Neural cell (in vitro differentiated cells): ENCODE measurements at regions not wholly inside any gene's neighbourhood (a gene's known extent, or its start where the extent isn't known, plus 50 kb on each side); places are given as distances from the start of the nearest gene placed in this dataset.

Source experiments
- H2AFZ ChIP-seq: fragments of 200-600, 300-800 bp; sonication (generic), shearing (Covaris generic); 2 replicates; pipeline ENCODE4 v1.6.0; 2014; ENCODE audit warnings: low read depth, mild to moderate bottlenecking, antibody characterized with exemption, low read length, moderate library complexity
- H3F3A ChIP-seq: fragments of 200-600 bp; shearing (Covaris generic); 2 replicates; pipeline ENCODE4 v1.6.1; 2016; ENCODE audit warnings: mild to moderate bottlenecking, moderate library complexity, mixed read lengths, antibody characterized with exemption, low read length; ENCODE audit not compliant: insufficient read depth, poor library complexity, severe bottlenecking
- H3K27ac ChIP-seq: fragments of 200-600, 300-800 bp; sonication (generic), shearing (Covaris generic); 2 replicates; pipeline ENCODE4 v1.5.1; 2014; ENCODE audit warnings: mild to moderate bottlenecking, low read length, moderate library complexity
- H3K27me3 ChIP-seq: fragments of 300-800, 200-600 bp; sonication (generic), shearing (Covaris generic); 2 replicates; pipeline ENCODE4 v1.6.0; 2014; ENCODE audit warnings: mild to moderate bottlenecking, low read depth, low read length, moderate library complexity; ENCODE audit not compliant: insufficient read depth
- H3K36me3 ChIP-seq: fragments of 300-800, 200-600 bp; sonication (generic), shearing (Covaris generic); 2 replicates; pipeline ENCODE4 v1.5.1; 2014; ENCODE audit warnings: mild to moderate bottlenecking, antibody characterized with exemption, low read length, moderate library complexity; ENCODE audit not compliant: insufficient read depth
- H3K4me2 ChIP-seq: fragments of 300-800, 200-600 bp; sonication (generic), shearing (Covaris generic); 2 replicates; pipeline ENCODE4 v1.6.0; 2014; ENCODE audit warnings: mild to moderate bottlenecking, low read length
- H3K4me3 ChIP-seq: fragments of 300-800, 200-600 bp; sonication (generic), shearing (Covaris generic); 2 replicates; pipeline ENCODE4 v1.5.1; 2014; ENCODE audit warnings: mild to moderate bottlenecking, low read length, moderate library complexity
- H3K79me2 ChIP-seq: fragments of 200-600 bp; shearing (Covaris generic); replicated peaks from 2 replicates; pipeline ENCODE4 v1.6.0; 2014; ENCODE audit warnings: mild to moderate bottlenecking, low read length, moderate library complexity; ENCODE audit not compliant: insufficient read depth
- H3K9ac ChIP-seq: fragments of 300-800, 200-600 bp; sonication (generic), shearing (Covaris generic); 2 replicates; pipeline ENCODE4 v1.6.1; 2016; ENCODE audit warnings: mild to moderate bottlenecking, low read length, mixed read lengths
- H3K9me2 ChIP-seq: fragments of 200-600 bp; shearing (Covaris generic); 2 replicates; pipeline ENCODE4 v1.6.1; 2016; ENCODE audit warnings: mild to moderate bottlenecking, low read length, mixed read lengths; ENCODE audit not compliant: insufficient read depth
- H3K9me3 ChIP-seq: fragments of 200-600, 300-800 bp; sonication (generic), shearing (Covaris generic); 2 replicates; pipeline ENCODE4 v1.6.1; 2016; ENCODE audit warnings: mild to moderate bottlenecking, mixed run types, low read length, moderate library complexity, mixed read lengths
- H4K20me1 ChIP-seq: fragments of 200-600 bp; shearing (Covaris generic); 2 replicates; pipeline ENCODE4 v1.6.1; 2016; ENCODE audit warnings: mild to moderate bottlenecking, mixed run types; ENCODE audit not compliant: insufficient read depth
- CTCF ChIP-seq: fragments of 450-650 bp; IDR thresholded peaks from 2 replicates; pipeline ENCODE4 v1.5.1; 2014; ENCODE audit warnings: antibody characterized with exemption, mild to moderate bottlenecking, moderate library complexity; ENCODE audit not compliant: poor library complexity, severe bottlenecking
- EP300 ChIP-seq: fragments of 450-650 bp; conservative IDR thresholded peaks from 2 replicates; pipeline ENCODE4 v1.6.1; 2014; ENCODE audit warnings: antibody characterized with exemption, mild to moderate bottlenecking, moderate library complexity; ENCODE audit not compliant: poor library complexity, severe bottlenecking
- EZH2 ChIP-seq: fragments of 200-600, 300-800 bp; shearing (Covaris generic), sonication (generic); IDR thresholded peaks from 2 replicates; pipeline ENCODE4 v1.6.1; 2014; ENCODE audit warnings: antibody characterized with exemption, low read length, borderline replicate concordance, mild to moderate bottlenecking; ENCODE audit not compliant: insufficient read depth, poor library complexity, severe bottlenecking
- MXI1 ChIP-seq: fragments of 450-650 bp; conservative IDR thresholded peaks from 2 replicates; pipeline ENCODE4 v1.6.1; 2014; ENCODE audit warnings: antibody characterized with exemption, mild to moderate bottlenecking; ENCODE audit not compliant: poor library complexity, severe bottlenecking
- POLR2AphosphoS5 ChIP-seq: IDR thresholded peaks from 2 replicates; pipeline ENCODE4 v1.6.1; 2012
- RAD21 ChIP-seq: fragments of 450-650 bp; conservative IDR thresholded peaks from 2 replicates; pipeline ENCODE4 v1.6.1; 2014; ENCODE audit warnings: antibody characterized with exemption, mild to moderate bottlenecking, moderate library complexity
- REST ChIP-seq: IDR thresholded peaks from 2 replicates; pipeline ENCODE4 v1.6.1; 2012; ENCODE audit warnings: borderline replicate concordance
- SMC3 ChIP-seq: fragments of 450-650 bp; conservative IDR thresholded peaks from 2 replicates; pipeline ENCODE4 v1.6.1; 2014; ENCODE audit warnings: antibody characterized with exemption, mild to moderate bottlenecking, moderate library complexity; ENCODE audit not compliant: poor library complexity
- TAF1 ChIP-seq: IDR thresholded peaks from 2 replicates; pipeline ENCODE4 v1.6.1; 2012; ENCODE audit warnings: low read depth

- H3K79me2 ChIP-seq: no peaks in the 10 kb centered on the region
- no peaks in the 10 kb centered on the region for H3K27me3 ChIP-seq
- no peaks in the 10 kb centered on the region for H3K9me2 ChIP-seq
- H3K4me2 ChIP-seq: no peak overlapping the region
- no peaks in the 10 kb centered on the region for H4K20me1 ChIP-seq
- H3K27ac ChIP-seq: no peak overlapping the region
- TF ChIP-seq REST (no peak), CTCF (no peak), SMC3 (no peak), EZH2 (no peak), POLR2AphosphoS5 (no peak), TAF1 (no peak), EP300 (no peak), RAD21 (no peak)
- no peaks in the 10 kb centered on the region for H3F3A ChIP-seq
- no peak overlapping the region for H3K4me3 ChIP-seq
- H3K9ac ChIP-seq: no peak overlapping the region
- H3K36me3 ChIP-seq: no peaks in the 10 kb centered on the region
- H3K9me3 ChIP-seq: no peaks in the 10 kb centered on the region
- H2AFZ ChIP-seq: no peak overlapping the region
Measured at GRCh38 chrX:121227888-121228287, 180.5 kb downstream of the GLUD2 start.

- Histone ChIP-seq H3K79me2 (no peaks in the 10 kb centered on the region), H2AFZ (no peak overlapping the region), H3K27ac (no peak overlapping the region), H4K20me1 (no peaks in the 10 kb centered on the region), H3K9me3 (no peaks in the 10 kb centered on the region), H3K36me3 (no peaks in the 10 kb centered on the region), H3K4me3 (no peak overlapping the region), H3K4me2 (no peak overlapping the region), H3K9ac (no peak overlapping the region), H3F3A (no peaks in the 10 kb centered on the region), H3K9me2 (no peaks in the 10 kb centered on the region), H3K27me3 (no peaks in the 10 kb centered on the region)
- TF ChIP-seq EP300: no peak
- no peak for TF ChIP-seq SMC3
- TF ChIP-seq POLR2AphosphoS5: no peak
- no peak for TF ChIP-seq MXI1
- no peak for TF ChIP-seq REST
- TF ChIP-seq RAD21: no peak
- TF ChIP-seq CTCF: no peak
- TF ChIP-seq EZH2: no peak
- TF ChIP-seq TAF1: no peak
Measured at GRCh38 chrX:121231566-121232358, 184.4 kb downstream of the GLUD2 start.
